Ramos (cell line): ENCODE measurements at regions not wholly inside any gene's neighbourhood (a gene's known extent, or its start where the extent isn't known, plus 50 kb on each side); places are given as distances from the start of the nearest gene placed in this dataset.

ENCODE experiments used
- in situ Hi-C: fragments of 300-500 bp; cut with MboI; formaldehyde crosslinking; loops from one replicate; pipeline ENCODE4 v1.14.3; 2022; ENCODE audit warnings: low sequenced_read_pairs; ENCODE audit not compliant: unreplicated experiment

DNA sequence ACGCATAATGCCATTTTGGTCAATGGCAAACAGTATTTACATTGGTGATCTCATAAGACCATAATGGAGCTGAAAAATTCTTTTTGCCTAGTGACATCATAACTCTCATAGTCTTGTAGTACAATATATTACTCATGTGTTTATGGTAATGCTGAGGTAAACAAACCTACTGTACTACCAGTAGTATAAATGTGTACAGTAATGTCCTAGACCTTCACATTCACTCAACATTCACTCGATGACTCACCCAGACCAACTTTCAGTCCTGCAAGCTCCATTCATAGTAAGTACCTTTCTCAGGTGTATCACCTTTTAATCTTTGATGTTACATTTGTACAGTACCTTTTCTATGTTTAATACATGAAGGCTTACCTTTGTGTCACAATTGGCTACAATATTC is 558.2 kb upstream of the PIK3C3 start:
- in situ Hi-C loops = no loop called here

GRCh38 chr18:41396211-41396610 is 558.8 kb upstream of the PIK3C3 start:
- in situ Hi-C loops = no loop called here

GRCh38 chr18:41395695-41396094 is 559.3 kb upstream of the PIK3C3 start:
- in situ Hi-C loops = no loop called here

DNA sequence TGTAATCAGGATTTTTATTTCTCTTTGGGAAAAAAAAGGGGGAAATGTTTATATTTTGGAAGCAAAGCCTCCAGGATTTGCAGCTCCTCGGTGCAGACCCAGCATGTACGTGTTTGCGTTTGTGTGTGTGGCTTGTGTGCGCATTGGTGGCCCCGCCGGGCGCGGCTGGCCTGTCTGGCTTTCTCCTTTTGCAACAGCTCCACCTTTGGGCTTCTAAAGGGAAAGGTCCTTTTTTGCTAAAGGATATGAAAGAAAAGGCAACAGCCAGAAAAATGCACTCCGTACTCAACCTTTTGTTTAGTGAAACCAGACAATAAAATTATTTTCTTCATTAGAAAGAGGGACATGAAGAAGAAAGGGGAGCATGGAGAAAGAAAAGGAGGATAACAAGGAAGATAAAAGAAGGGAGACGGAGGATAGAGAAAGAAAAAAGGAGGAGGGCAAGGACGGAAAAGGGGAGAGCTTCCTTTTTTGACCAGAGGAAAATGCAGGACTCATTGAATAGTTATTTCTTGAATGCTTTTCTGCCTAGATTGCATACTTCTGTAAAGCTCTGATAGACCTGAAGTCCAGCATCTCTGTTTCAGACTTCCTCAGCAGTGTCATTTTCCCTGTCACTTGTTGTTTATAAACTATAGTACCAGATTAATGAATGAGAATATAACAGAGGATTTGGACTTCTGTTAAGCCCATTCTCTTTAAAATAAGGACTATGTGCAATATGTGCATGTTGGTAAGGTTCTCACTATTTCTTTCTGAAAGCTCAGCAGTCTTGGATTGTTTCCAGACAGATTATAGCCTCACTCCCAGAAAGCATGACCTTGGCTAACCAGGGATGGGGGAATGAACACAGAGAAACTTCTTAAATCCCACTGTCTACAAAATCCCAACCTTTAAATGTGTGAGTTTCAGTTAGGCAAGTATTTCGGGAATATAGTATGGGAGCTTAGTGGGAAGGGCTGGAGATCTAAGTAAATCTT is 563.1 kb upstream of the PIK3C3 start:
- in situ Hi-C loops = no loop called here

DNA sequence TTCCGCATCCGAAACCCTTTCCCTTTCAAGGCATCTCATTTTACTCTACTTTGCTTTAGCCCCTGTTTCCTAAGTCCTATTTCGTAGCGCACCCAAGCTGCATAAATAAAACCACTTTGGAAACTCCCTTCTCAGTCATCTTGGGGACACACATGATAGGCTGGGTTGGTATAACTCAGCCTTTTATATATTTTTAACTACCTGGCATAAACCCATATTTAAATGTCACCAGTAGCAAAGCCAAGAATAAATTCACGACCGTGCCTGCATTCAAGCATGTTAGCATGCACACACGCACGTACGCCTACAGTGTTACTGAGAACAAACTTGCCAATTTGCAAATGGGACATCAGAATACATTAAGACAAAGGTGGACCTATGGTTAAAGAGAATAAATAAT is 564.7 kb upstream of the PIK3C3 start:
- in situ Hi-C loops = no loop called here

GRCh38 chr18:41378598-41378997 is 576.4 kb upstream of the PIK3C3 start:
- in situ Hi-C loops = no loop called here

GRCh38 chr18:41373612-41374011 is 581.4 kb upstream of the PIK3C3 start:
- in situ Hi-C loops = no loop called here

GRCh38 chr18:41372046-41372665 is 582.9 kb upstream of the PIK3C3 start:
- in situ Hi-C loops = no loop called here

GRCh38 chr18:41371156-41372045 is 583.6 kb upstream of the PIK3C3 start:
- in situ Hi-C loops = no loop called here

DNA sequence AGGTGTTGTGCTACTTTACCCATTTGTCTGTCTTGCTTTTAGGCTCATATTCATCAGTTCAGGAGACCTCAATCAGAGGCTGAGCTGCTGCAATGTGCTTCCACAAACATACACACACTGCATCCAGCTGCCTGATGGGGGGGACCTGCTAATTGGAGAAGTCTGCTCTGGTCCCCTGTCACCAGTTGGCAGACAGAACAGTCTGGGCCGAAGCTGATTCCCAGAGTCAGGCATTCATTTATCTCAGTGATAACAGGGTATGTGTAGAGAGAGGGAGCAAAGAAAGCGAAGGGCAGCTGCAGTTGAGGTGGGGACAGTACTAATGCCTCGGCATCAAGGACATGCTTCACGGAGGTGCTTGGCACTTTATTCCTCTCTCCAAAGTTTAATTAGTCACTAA is 584.3 kb upstream of the PIK3C3 start:
- in situ Hi-C loops = no loop called here

DNA sequence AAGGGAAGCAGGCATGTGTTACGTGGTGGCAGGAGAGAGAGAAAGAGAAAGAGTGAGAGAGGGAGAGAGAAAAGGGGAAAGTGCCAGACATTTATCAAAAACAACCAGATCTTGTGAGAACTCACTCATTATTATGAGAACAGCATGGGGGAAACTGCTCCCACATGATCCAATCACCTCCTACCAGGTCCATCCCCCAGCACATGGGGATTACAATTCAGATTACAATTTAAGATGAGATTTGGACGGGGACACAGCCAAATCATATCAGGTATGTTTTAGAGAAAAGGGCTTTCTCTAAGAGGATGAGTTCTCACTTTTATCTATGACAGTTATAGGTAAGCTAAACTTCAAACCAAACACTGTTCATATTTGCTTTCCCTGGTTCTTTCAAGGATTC is 597.3 kb upstream of the PIK3C3 start:
- in situ Hi-C loops = no loop called here

DNA sequence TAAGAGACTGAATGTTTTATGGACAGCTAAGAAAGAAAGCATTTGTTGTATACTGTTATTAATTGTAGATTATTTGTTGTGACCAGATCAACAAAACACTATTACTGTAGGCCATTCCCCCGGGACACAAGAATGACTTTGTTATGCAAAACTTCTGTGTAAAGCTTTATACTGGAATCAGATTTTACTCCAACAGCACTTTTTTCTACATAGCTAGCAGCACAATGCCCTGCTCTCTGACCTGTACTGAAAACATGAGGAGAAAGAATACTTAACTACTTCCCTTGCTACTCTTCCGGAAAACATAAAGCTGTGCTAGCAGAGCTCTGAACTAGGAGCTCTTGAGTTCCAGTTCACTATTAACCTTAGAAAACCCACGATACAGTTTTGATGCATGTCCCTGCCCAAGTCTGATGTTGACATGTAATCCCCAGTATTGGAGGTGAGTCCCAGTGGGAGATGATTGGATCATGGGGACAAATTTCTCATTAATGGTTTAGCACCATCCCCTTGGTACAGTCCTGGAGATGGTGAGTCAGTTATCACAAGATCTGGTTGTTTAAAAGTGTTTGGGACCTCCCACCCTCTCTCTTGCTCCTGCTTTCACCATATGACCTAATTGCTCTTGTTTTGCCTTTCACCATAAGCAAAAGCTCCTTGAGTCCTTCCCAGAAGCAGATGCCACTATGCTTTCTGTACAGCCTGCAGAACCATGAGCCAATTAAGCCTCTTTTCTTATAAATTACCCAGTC is 601.1 kb upstream of the PIK3C3 start:
- in situ Hi-C loops = no loop called here

DNA sequence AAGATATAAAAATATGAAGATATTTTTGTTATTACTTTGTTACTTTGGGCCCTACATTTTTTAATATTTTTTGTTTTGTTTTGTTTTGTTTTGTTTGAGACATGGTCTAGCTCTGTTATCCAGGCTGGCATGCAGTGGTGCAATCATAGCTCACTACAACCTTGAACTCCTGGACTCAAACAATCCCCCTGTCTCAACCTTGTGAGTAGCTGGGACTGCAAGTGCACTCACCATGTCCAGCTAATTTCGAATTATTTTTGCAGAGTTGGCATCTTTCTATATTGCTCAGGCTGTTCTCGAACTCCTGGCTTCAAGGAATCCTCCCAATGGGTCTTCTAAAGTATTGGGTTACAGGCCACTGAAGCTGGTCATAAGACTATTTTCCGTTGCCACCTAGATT is 603.6 kb upstream of the PIK3C3 start:
- in situ Hi-C loops = no loop called here

- in situ Hi-C loops = no loop called here
These were observed 608.0 kb upstream of the PIK3C3 start for GRCh38 chr18:41347057-41347456.

GRCh38 chr18:41343808-41344207 is 611.2 kb upstream of the PIK3C3 start:
- in situ Hi-C loops = no loop called here

- in situ Hi-C loops = no loop called here
These were observed 616.7 kb upstream of the PIK3C3 start for GRCh38 chr18:41338341-41338740.

GRCh38 chr18:41331661-41332060 is 623.4 kb upstream of the PIK3C3 start:
- in situ Hi-C loops = no loop called here

GRCh38 chr18:41326311-41326710 is 628.7 kb upstream of the PIK3C3 start:
- in situ Hi-C loops = no loop called here

GRCh38 chr18:41324934-41325333 is 630.1 kb upstream of the PIK3C3 start:
- in situ Hi-C loops = no loop called here
